ENCODE measurements at regions not wholly inside any gene's neighbourhood (a gene's known extent, or its start where the extent isn't known, plus 50 kb on each side); places are given as distances from the start of the nearest gene placed in this dataset.

DNA sequence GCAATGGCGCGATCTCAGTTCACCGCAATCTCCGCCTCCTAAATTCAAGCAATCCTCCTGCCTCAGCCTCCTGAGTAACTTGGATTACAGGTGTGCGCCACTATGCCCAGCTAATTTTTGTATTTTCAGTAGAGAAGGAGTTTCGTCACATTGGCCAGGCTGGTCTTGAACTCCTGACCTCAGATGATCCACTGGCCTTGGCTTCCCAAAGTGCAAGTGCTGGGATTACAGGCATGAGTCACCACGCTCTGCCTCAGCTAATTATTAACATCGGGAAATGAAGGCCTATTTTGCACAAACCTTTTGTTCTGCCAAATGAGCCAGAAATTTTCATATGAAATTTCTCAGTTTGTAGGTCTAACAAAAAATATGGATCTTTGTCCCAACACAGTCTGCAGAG lies 106.7 kb upstream of the ODAD2 start:
- TF ChIP-seq, protein P1, sequence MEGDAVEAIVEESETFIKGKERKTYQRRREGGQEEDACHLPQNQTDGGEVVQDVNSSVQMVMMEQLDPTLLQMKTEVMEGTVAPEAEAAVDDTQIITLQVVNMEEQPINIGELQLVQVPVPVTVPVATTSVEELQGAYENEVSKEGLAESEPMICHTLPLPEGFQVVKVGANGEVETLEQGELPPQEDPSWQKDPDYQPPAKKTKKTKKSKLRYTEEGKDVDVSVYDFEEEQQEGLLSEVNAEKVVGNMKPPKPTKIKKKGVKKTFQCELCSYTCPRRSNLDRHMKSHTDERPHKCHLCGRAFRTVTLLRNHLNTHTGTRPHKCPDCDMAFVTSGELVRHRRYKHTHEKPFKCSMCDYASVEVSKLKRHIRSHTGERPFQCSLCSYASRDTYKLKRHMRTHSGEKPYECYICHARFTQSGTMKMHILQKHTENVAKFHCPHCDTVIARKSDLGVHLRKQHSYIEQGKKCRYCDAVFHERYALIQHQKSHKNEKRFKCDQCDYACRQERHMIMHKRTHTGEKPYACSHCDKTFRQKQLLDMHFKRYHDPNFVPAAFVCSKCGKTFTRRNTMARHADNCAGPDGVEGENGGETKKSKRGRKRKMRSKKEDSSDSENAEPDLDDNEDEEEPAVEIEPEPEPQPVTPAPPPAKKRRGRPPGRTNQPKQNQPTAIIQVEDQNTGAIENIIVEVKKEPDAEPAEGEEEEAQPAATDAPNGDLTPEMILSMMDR (conservative IDR thresholded peaks at IDR 0.05) = no peak
- no peaks in the 10 kb centered on the region for H3K4me1 Mint-ChIP-seq (ENCODE audit: unreplicated experiment)
- H3K36me3 Mint-ChIP-seq = peaks cover 3% of the 10 kb centered on the region
- no peak overlapping the region for H3K27ac Mint-ChIP-seq
- no peak for DNase-seq (ENCODE audit: extremely low spot score, unreplicated experiment)
- no peaks in the 10 kb centered on the region for H3K27me3 Mint-ChIP-seq
- H3K9me3 Mint-ChIP-seq = no peaks in the 10 kb centered on the region
- no peak overlapping the region for H3K4me3 Mint-ChIP-seq

DNA sequence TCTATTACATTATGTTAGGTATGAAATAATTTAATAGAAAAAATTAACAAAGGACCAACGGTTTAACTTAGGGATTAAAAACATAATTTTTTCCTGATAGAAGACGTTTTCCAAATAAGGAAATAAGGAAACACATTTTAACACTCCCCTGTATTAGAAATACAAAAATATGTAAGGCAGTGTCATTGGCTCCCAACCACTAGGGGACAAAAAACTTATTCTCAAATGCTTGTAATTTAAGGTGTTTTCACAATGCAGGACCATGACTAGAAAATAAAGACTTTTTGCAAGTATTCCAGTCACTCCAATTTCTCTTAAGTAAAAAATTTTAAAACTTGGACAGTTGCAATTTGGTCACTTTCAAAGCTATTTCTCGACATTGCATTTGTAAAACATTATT lies 98.8 kb upstream of the ODAD2 start:
- Mint-ChIP-seq H3K4me3 (no peak overlapping the region), H3K27ac (no peak overlapping the region), H3K36me3 (no peaks in the 10 kb centered on the region), H3K4me1 (ENCODE audit: unreplicated experiment) (no peaks in the 10 kb centered on the region), H3K9me3 (no peaks in the 10 kb centered on the region), H3K27me3 (no peaks in the 10 kb centered on the region)
- no peak for DNase-seq (ENCODE audit: extremely low spot score, unreplicated experiment)
- TF ChIP-seq, protein P1 (conservative IDR thresholded peaks at IDR 0.05) = peak; percentile 66

DNA sequence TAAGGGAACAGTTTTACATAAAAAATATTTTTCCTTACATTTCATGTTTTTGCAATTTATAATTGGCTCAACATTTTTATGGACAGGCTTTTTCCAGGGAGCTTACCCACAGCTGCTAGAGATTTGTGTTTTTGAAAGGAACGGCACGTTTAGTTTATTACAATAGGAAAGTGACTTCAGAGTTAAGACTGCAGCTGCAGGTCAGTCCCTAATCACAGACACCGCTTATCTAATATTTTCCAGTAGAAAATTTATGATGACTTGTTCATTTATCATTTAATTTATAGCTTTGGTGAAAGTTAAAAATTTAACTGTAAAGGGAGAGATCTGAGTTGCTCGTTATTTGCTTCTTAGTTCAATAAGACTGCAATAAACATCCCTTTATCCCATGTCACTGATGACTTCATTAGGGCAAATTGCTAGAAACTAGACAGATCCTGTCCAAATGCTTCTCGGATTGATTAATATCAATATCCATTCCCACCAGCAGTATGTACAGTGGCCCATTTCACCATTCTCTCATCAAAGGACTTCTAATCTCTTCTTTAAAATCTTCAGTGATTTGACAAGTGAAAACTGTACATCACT lies 97.0 kb upstream of the ODAD2 start:
- no peaks in the 10 kb centered on the region for H3K27me3 Mint-ChIP-seq
- H3K36me3 Mint-ChIP-seq = no peaks in the 10 kb centered on the region
- TF ChIP-seq, protein P1 (conservative IDR thresholded peaks at IDR 0.05) = no peak
- H3K4me3 Mint-ChIP-seq = no peak overlapping the region
- H3K27ac Mint-ChIP-seq = no peak overlapping the region
- H3K4me1 Mint-ChIP-seq (ENCODE audit: unreplicated experiment) = no peaks in the 10 kb centered on the region
- DNase-seq (ENCODE audit: extremely low spot score, unreplicated experiment) = no peak
- H3K9me3 Mint-ChIP-seq = no peaks in the 10 kb centered on the region

DNA sequence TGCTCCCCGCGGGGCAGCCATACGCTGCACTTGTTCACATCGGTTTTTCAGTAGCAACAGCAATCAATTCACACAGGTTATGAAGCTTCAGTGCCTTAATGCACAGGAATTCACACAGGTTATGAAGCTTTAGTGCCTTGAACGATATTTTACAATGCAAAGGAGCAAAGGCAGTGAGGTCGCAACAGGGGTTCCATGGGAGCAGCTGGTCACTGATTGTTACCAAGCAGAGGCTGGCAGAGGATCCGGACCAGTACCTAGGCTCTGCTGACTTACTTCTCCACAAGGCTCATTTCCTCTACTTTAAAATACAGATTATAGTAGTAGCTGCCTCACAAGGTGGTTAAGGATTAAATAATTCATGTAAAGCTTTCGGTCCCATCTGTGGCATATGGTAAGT lies 95.2 kb upstream of the ODAD2 start:
- no peak overlapping the region for H3K27ac Mint-ChIP-seq
- no peaks in the 10 kb centered on the region for H3K4me1 Mint-ChIP-seq (ENCODE audit: unreplicated experiment)
- H3K4me3 Mint-ChIP-seq = no peak overlapping the region
- H3K36me3 Mint-ChIP-seq = peaks cover 3% of the 10 kb centered on the region
- no peak for DNase-seq (ENCODE audit: extremely low spot score, unreplicated experiment)
- no peaks in the 10 kb centered on the region for H3K27me3 Mint-ChIP-seq
- TF ChIP-seq, protein P1 (conservative IDR thresholded peaks at IDR 0.05) = no peak
- H3K9me3 Mint-ChIP-seq = no peaks in the 10 kb centered on the region

DNA sequence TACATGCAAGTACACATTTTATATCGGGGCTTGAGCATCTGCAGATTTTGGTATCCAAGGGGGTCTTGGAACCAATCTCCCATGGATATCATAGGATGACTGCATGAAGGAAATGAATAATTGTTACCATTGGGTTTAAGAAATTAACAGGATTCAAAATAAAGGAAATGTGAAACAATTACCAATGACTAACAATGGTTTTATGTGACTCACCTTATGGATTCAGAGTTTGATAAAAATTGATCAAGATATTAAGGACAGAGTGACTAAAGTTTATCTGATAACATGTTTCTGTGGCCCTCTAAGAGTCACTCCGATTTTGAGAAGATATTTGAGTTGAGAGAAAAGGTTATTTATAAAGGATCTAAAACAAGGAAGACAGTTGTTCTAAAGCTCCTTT lies 93.0 kb upstream of the ODAD2 start:
- TF ChIP-seq, protein P1 (conservative IDR thresholded peaks at IDR 0.05) = no peak
- no peak overlapping the region for H3K4me3 Mint-ChIP-seq

DNA sequence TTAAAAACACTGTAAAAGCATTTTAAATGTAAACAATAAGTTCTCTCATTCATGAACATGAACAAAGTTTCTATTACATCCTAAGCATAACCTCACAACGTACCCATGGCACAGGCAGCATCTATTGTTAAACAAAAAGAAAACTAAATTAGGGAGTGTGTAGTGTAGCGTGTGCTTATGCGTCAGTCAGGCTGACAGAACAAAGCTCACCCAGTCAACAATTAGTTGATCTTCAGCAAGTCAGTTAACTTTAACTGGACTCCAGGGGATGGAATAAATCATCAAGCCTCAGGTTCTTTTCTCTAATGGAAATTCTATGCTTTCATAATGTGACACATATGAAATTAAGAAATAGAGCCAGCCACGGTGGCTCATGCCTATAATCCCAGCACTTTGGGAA lies 91.6 kb upstream of the ODAD2 start:
- H3K27ac Mint-ChIP-seq = no peak overlapping the region
- TF ChIP-seq, protein P1 (conservative IDR thresholded peaks at IDR 0.05) = no peak
- no peak for DNase-seq (ENCODE audit: extremely low spot score, unreplicated experiment)
- no peak overlapping the region for H3K4me3 Mint-ChIP-seq
- peaks cover 13% of the 10 kb centered on the region for H3K36me3 Mint-ChIP-seq
- H3K4me1 Mint-ChIP-seq (ENCODE audit: unreplicated experiment) = no peaks in the 10 kb centered on the region
- peaks cover 2% of the 10 kb centered on the region for H3K9me3 Mint-ChIP-seq
- no peaks in the 10 kb centered on the region for H3K27me3 Mint-ChIP-seq

More for the DNA sequence above, 93.0 kb upstream of the ODAD2 start:
- Mint-ChIP-seq H3K9me3 (no peaks in the 10 kb centered on the region), H3K27ac (no peak overlapping the region), H3K27me3 (no peaks in the 10 kb centered on the region), H3K4me1 (ENCODE audit: unreplicated experiment) (no peaks in the 10 kb centered on the region), H3K36me3 (peaks cover 4% of the 10 kb centered on the region)
- no peak for DNase-seq (ENCODE audit: extremely low spot score, unreplicated experiment)

All from type B pancreatic cell (in vitro differentiated cells).